OCI-M2 (cell line): ENCODE measurements at regions not wholly inside any gene's neighbourhood (a gene's known extent, or its start where the extent isn't known, plus 50 kb on each side); places are given as distances from the start of the nearest gene placed in this dataset.

ENCODE experiments used
- DNase-seq: peaks from one replicate; lab custom pipeline; 2025; ENCODE audit not compliant: unreplicated experiment; lab: John Stamatoyannopoulos, UW

DNA sequence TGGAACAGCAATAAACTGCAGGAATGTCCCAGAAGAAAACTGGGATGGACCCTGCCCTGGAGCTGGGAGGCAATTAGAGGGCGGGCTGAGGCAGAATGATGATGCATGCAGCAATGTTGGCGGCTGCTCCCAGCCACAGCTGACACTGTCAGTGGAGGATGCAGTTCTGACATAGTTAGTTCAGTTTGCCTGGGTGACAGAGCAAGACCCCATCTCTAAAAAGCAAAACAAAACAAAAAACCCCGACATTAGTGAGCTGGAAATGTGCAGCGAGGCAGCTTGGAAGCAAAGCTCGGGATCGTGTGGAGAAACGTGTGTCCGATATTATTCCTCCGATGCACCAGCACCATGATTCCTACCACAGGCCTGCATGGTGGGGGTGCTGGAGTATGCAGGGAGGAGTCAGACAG lies 110.1 kb upstream of the UQCRFS1 start:
- DNase-seq = no peak

DNA sequence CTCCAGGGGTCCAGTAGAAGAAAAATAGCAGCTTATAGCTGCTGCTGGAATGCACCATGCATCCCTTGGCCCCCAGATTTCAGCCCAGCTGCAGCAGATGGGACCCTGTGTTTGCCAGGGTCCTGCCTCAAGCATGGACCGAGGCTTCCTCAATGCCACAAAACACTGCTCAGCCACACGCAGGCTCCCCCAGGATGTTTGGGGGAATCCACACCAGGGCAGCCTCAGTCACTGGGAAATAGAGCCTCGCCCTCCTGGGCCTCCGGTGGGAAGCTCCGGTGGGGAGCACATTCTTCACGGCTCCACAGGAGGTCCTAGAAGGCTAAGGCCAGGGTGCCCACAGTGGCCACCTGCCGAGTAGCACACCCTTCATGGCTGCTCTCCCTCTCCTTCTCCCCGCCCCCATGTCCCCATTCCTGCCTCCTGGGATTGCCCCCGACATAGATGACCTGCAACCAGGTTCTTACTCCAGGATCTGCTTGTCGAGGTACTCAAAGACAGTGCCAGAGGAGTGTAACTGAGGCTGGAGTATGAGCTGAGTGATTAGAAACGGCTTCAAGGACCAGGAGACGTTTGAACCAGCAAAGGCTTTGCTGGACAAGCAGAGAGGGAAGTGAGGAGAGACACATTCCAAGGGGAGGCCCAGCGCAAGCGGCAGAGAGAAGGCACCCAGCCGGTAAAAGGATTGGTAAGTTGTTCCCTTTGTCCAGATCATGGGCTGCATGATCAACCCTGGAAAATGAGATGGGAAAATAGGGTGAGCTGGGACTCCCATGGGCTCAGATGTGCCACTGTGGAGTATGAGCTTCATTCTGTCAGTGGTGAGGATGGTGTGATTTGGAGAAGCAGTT lies 110.7 kb upstream of the UQCRFS1 start:
- DNase-seq = no peak

DNA sequence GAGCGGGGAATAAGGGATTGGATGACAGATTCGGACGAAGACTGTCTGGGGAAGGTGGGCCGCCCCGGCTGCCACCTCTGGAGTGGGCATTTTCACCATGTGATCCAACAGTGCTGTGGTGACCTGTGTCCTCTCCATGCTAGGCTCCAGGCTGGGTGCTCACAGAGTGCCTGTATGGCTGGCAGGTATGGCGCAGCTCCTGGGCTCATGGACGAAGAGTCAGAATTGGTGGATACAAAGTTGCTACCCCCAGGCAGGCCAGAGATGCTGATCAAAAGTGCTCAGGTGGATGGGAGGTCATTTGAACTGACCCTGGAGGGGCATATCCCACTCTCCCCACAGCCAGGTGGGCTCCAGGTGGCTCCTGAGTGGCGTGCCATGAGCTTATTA lies 111.3 kb upstream of the UQCRFS1 start:
- DNase-seq = no peak

DNA sequence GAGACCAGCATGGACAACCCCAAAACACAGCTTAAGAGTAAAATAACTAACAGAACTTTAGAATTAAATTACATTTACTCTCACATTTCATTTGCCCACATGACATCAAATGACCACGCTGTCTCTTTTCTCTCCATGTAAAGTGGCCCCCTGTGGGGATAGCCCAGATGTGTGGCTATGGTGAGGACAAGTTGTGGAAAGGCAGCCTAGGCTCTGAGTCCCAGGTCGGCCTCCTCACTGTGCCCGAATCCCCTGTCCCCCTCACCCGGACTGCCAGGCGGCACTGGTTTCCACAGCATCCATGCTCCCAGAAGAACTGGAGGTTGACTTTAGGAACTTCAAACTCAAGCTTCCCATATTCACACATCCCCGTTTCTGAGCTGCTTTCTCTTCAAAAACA lies 111.8 kb upstream of the UQCRFS1 start:
- no peak for DNase-seq

DNA sequence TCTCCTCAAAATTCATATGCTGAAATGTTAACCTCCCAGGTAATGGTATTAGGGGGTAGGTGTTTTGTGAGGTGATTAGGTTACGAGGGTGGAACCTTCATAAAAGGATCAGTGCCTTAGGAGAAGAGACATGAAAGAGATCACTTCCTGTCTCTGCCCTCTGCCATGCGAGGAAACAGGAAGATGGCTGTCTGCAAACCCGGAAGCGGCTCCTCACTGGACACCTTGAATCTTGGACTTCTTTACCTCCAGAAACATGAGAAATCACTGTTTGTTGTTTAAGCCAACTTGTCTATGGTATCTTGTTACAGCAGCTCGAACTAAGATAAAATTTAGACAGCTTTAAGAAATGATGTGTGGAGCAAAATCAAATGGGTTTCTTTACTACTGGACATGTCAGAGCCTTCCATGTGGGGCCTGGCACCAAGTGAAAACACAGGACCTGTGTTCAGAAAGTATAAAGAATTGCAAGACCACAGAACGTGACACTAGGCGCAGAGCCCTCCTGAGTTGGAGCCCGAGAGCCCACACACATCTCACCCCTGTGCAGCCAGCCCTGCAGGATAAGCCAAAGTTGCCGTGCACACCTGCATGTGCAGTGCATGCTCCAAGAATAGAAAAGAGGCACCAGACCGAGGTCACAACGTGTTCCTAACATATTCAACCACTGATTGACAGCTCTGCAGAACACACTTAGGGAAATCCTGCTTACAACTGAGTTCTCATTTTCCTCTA lies 112.5 kb upstream of the UQCRFS1 start:
- no peak for DNase-seq

DNA sequence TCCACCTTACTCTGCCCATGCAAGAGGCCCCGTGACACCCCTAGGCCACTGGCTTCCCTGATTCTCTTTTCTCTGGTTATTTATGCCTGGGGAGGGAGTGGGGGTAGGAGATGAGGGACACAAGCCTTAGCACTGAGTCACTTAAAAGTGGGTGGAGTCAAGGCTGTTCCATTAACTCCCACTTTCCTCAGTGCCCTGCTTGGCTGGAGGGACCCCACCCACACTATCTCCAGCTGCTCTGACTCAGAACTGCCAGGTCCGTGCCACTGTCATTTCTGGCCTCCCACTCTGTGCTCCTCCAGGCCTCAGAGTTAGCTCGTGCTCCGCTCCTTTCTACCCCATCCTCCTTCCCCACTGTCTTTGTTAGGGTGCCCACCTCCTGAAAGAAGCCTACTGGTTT lies 113.4 kb upstream of the UQCRFS1 start:
- DNase-seq = no peak

DNA sequence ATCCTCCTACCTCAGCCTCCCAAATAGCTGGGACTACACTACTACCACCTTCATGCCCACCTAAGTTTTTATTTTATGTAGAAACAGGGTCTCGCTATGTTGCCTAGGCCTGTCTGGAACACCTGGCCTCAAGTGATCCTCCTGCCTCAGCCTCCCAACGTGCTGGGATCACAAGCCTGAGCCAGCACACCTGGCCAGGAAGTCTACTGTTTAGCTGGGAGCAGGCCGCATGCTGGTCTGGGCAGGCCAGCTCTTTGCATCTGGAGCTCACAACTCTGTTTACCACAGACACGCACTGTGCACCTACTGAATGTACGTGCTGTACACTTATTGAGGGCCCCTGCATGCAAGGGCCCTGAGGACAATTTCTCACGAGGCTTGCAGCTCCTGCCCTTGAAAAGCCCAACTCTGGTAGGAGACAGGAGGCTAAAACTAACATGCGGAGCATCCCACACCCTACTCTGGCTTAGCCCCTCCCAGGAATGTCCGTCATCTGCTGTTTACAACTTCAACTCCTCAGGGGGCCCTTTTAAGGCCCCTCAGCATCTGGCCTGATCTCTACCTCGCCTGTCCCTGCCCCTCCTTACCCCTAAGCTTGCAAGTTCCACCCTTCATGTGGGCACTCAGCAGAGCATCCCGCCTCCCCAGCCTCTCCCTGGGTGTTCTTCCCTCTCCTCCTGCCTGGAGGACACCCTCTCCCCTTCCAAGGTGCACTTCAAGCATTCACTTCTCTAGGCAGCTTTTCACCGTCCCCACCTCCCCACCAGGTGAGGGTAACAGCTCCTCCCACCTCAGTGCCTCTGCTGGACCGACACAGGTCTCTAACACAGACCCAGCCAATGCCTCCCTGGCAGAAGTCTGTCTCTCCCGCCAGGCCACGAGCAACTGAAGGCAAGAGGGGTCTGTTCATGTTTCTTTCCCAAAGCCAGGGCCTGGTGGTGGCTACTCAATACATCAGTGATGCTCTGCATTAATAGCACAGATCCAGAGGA lies 114.2 kb upstream of the UQCRFS1 start:
- DNase-seq = no peak

DNA sequence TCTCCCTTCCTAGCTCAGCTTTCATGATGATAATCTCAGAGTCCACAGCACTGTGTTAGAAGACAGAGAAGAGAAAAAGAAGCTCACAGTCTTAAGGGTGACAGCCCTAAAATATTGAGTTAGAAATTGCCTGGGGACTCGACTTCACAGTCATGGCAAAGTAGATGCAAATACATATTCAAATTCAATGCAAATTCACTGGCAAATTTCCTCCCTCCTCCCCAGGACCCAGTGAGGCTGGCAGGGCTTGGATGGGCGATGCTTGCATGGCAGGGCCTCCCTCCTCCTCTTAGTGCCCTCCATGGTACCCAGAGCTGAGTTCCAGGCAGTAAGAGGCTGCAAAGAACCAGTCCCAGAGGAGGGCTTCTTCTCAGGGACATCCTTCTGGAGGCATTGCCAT lies 115.6 kb upstream of the UQCRFS1 start:
- DNase-seq = no peak

DNA sequence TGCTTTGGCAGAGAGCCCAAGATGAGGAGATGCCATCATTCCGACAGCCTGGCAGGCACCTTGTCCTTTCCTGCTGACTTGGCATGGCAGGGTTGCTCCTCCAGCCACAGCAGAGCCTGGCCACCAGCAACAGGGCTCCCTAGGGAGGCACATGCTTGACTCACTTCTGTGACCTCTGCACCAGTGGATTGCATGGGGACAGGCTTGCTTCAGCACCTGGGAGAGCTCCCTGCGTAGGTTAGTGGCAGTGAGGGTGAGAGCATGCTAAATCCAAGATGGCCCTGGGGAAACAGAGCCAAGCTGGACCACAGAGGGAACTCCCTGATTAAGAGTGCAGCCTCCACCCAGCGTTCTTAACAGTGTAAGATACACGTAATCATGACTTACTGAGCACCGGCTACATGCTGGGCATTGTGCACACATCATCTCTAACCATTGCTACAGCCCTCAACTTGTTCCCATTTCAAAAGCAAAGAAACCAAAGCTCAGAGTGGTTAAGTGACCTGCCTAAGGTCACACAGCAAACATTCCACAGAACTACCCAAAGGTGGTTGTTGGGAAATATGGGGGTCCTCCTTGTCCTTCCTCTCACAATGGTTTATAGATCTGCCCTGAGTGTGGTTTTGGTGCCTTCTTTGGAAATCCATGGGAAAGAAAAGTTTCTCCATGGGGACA lies 116.6 kb upstream of the UQCRFS1 start:
- DNase-seq = peak; percentile 71

DNA sequence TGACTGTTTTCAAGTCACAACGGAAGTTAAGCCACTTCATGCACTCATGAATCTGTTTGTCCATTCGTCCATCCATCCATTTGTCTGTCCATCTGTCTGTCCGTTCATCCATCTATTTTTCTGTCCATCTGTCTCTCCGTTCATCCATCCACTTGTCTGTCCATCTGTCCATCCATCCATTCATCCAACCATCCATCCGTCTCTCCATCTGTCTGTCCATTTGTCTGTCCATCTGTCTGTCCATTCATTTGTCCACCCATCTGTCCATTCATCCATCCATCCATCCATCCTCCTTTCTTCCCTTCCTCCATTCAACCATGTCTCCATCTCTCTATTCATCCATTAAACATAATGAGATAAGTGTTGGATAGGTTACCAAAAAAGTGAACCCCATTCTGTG lies 123.5 kb upstream of the UQCRFS1 start:
- no peak for DNase-seq

DNA sequence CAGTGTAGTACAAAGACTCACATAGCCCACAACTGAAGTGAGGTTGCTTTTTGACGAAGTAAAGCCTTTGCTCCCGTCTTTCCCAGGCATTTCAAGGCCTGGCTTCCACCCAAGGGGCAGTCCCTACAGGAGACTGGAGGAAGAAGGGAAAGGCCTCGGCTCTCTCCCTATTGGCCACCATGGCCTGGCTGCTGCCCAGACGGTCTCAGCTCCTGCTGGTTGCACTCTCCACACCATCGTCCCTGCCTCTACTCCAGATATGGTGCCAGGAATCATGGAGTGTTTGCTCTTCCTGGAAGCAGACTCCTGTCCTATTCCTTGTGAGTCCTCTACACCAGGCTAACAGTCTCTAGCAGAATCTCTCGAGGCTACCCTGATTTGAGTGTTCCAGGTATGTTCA lies 124.1 kb upstream of the UQCRFS1 start:
- DNase-seq = no peak

DNA sequence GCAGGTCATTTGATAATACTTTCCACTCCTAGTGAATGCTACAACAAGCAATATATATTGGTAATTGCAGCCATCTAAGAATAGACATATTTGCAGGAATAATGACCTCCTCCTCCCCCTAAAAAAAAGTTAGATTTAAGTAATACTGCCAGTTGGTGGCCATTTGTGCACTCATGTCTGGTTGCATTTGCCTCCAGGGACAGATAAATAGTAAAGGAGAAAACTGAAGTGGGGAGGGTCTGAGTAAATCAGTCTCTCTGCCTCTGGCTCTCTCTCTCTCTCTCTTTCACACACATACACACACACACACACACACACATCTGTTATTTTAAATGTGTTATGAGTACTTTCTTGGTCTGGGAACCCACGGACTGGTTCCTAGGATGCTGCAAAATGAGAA lies 125.5 kb upstream of the UQCRFS1 start:
- DNase-seq = no peak

DNA sequence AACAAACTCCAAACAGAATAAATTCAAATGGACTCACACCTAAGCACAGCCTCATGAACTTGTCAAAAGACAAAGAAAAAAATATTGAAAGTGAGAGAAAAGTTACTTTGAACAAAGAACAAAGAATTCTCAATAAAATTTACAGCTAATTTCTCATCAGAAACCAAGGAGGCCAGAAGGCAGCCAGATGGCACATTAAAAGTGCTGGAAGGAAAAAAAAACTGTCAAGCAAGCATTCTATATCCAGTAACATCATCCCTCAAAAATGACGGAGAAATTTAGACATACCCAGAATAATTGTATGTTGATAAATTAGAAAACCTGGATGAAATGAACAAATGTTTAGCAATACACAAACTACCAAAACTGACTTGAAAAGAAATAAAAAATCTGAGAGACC lies 129.8 kb upstream of the UQCRFS1 start:
- no peak for DNase-seq

DNA sequence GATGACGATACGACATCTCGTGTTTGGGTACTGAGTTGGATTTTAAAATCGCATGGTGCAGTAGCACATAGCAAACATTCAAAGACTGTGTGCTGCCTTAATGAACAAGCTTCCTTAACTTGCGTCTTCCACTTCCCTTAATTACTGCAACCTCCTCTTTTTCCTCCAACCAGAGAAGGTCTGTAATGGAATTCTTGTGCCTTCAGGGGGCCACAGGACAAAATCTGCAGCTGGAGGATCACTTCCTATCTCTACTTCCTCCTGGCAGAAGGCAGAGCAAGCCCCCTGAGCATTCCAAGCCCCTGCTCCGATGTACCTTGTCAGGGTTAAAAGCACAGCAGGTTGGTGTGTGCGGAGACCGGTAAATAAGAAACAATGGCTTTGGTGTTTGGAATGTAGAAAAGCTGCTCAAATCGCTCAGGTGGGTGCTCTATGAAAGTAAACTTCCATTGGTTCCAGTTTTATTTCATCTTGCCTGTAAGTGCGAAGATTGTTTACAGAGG lies 151.3 kb upstream of the UQCRFS1 start:
- DNase-seq = no peak

DNA sequence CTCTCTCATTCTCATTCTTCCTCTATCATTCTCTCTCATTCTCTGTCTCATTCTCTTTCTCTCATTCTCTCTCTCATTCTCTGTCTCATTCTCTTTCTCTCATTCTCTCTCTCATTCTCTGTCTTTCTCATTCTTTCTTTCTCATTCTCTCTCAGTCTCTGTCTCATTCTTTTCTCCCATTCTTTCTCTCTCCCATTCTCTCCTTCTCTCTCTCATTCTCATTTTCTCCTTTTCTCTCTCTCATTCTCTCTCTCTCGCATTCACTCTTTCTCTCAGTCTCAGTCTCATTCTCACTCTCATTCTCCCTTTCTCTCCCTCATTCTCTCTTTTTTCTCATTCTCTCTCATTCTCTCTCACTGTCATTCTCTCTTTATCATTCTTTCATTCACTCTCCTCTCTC lies 152.0 kb upstream of the UQCRFS1 start:
- DNase-seq = no peak

DNA sequence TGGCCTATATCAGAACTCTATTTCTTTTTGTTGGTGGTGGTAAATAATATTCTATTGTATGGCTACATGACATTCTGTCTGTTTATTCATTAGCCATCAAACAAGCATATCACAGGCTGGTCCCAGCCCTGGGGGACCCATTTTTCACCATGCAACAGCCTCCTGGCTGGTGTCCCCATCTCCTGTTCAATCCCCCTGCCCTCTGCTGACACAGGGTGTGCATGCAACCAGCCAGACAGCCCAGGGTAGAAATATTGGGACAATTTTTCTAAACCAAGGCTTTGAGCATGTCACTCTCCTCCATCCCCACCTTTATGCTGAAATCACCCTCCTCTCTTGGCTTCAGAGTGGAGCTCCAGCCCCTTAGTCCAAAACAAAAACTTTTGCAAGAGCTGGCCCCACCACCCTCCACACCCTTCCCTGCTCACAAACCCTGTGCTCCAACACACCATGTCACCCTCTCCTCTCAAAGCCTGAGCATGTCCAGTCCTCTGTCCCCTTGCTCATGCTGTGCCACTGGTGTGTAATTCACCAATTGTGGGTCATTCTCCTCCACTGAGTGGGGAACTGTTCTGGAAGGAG lies 153.0 kb upstream of the UQCRFS1 start:
- no peak for DNase-seq

DNA sequence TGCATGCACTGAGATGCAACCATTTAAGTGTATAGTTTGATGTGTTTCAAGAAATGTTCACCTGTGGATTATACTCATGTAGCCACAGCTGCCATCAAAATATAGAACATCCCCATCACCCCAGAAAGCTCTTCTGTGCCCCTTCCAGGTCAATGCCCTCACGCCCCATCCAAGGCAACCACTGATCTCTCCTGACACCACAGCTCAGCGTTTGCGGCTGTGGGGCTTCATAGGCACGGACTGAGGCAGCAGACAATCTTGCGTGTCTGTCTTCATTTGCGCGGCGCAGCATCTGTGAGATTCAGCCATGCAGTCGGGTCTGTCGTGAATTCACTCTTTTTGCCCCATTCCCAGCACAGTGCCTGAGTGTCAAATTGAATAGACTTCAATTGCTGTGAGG lies 153.8 kb upstream of the UQCRFS1 start:
- DNase-seq = no peak

DNA sequence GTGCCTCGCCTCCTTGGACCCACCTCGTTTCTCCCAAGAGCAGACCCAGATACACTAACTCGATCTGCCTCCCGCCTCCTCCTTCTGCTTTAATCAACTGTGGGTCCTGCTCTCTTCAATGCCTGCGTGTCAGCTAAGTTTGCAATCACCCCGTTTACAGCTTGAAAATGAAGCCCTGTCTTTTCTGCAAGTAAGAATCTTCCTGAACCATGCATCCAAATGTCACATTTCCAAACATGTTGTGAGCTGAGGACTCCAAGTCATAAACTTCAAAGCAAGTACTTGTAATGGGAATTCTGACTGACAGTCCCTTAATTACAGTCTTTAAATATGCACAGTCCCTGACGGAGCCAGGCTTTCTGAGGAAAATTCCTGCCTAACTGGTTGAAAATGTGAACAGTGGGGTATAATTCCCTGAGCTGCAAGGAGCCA lies 154.9 kb upstream of the UQCRFS1 start:
- DNase-seq = no peak

DNA sequence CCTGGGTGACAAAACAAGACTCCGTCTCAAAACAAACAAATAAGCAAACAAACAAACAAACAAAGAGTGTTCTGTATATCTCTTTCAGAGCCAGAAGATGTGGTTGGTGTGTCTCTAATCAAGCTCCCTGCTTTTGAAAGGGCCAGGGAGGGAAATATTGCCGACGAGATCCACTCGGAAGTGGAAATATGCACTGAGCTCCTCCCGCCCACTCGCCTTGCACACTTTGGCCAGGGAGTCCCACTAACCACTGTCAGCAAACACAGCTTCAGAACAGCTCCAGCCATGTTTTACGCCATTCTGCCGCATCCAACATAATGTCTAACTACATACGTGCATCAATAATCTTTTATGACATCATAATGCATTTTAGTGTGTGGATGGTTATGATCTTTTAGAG lies 155.5 kb upstream of the VSTM2B start:
- no peak for DNase-seq
